ENCODE measurements at regions not wholly inside any gene's neighbourhood (a gene's known extent, or its start where the extent isn't known, plus 50 kb on each side); places are given as distances from the start of the nearest gene placed in this dataset.

DNA sequence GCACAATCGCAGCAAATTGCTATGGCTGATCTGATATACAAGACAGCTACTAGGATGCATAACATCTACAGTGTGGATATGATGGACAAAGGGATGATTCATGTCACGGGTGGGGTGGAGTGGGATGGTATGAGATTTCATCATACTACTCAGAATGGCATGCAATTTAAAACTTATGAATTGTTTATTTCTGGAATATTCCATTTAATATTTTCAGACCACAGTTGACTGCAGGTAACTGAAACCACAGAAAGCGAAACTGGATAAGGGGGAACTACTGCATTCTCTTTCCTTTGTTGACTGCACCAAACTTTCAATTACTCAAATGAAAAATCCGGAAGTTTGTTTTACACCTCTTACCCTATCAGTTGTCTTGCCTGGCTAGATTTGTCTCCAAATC, 94.4 kb upstream of the NEUROD1 start:
- Histone ChIP-seq H3K9me3 (no peaks in the 10 kb centered on the region), H3K27ac (no peak overlapping the region), H3K36me3 (no peaks in the 10 kb centered on the region), H3K4me1 (peaks cover 0 to under 1% (median 0%) of the 10 kb centered on the region in 4 donors), H3K4me3 (no peak overlapping the region), H3K27me3 (no peaks in the 10 kb centered on the region)
- ATAC-seq (ENCODE audit: low FRiP score in 2 of 2) (no peak), DNase-seq (no peak)
- WGBS, 2 donors = 81 to 90% methylated on average over 4 of the region's 4 CpGs
- no peak for TF ChIP-seq POLR2AphosphoS5 (IDR thresholded peaks at IDR 0.05)
- TF ChIP-seq, protein P1, sequence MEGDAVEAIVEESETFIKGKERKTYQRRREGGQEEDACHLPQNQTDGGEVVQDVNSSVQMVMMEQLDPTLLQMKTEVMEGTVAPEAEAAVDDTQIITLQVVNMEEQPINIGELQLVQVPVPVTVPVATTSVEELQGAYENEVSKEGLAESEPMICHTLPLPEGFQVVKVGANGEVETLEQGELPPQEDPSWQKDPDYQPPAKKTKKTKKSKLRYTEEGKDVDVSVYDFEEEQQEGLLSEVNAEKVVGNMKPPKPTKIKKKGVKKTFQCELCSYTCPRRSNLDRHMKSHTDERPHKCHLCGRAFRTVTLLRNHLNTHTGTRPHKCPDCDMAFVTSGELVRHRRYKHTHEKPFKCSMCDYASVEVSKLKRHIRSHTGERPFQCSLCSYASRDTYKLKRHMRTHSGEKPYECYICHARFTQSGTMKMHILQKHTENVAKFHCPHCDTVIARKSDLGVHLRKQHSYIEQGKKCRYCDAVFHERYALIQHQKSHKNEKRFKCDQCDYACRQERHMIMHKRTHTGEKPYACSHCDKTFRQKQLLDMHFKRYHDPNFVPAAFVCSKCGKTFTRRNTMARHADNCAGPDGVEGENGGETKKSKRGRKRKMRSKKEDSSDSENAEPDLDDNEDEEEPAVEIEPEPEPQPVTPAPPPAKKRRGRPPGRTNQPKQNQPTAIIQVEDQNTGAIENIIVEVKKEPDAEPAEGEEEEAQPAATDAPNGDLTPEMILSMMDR (IDR thresholded peaks at IDR 0.05) = no peak
- no peak for TF ChIP-seq POLR2A (IDR thresholded peaks at IDR 0.05)
- TF ChIP-seq EP300 (IDR thresholded peaks at IDR 0.05) = no peak

DNA sequence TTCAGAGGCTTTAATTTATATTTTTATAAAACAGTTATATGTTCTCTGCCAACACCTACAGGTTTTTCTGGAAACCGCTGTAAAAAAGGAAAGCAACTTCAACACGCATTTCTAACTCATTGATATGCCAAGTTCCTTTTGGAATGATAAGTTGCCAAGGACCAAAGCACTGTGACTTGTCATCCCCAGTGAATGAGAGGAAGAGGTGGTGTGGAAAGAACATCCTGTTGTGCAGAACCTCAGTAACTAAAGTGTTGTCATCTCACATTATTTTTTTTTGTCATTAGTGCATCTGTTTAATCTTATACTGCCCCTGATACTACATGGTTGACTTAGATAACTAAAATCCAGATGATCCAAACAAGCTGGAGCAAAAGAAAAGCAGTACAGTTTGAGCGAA, 96.0 kb upstream of the NEUROD1 start:
- DNase-seq (no peak), ATAC-seq (ENCODE audit: low FRiP score in 2 of 2) (no peak)
- no peak overlapping the region for H3K4me3 ChIP-seq
- no peak overlapping the region for H3K27ac ChIP-seq
- no peaks in the 10 kb centered on the region for H3K27me3 ChIP-seq
- TF ChIP-seq POLR2A (IDR thresholded peaks at IDR 0.05) (no peak), EP300 (IDR thresholded peaks at IDR 0.05) (no peak), POLR2AphosphoS5 (IDR thresholded peaks at IDR 0.05) (no peak)
- TF ChIP-seq, protein P1 (IDR thresholded peaks at IDR 0.05) = no peak
- peaks cover 4 to 7% (median 6%) of the 10 kb centered on the region in 4 donors for H3K4me1 ChIP-seq
- WGBS, 2 donors = 67 to 71% methylated on average over 3 of the region's 3 CpGs
- no peaks in the 10 kb centered on the region for H3K36me3 ChIP-seq
- no peaks in the 10 kb centered on the region for H3K9me3 ChIP-seq

DNA sequence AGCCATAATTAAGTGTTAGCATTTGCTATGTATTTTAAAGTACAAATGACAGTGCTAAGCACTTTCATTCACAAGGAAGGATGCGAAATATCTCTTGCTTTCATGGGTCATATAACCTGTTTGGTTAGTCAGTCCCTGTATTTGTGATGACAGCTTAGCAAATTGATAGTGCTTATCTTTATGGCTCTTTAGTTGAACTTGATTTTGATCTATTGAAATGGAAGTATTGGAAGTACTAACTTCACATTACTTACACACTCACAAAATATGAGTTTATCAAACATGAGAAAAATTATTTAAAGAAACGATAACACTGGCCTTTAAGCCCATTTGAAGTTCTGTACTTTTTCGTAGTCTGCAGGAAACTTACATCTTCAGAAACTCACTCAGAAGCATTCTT, 97.4 kb upstream of the NEUROD1 start:
- no peak overlapping the region for H3K27ac ChIP-seq
- H3K36me3 ChIP-seq = no peaks in the 10 kb centered on the region
- DNase-seq (no peak), ATAC-seq (ENCODE audit: low FRiP score in 2 of 2) (no peak)
- H3K9me3 ChIP-seq = no peaks in the 10 kb centered on the region
- no peak overlapping the region for H3K4me3 ChIP-seq
- TF ChIP-seq EP300 (IDR thresholded peaks at IDR 0.05) (no peak), POLR2A (IDR thresholded peaks at IDR 0.05) (no peak), POLR2AphosphoS5 (IDR thresholded peaks at IDR 0.05) (no peak)
- TF ChIP-seq, protein P1 (IDR thresholded peaks at IDR 0.05) = no peak
- 79 to 84% methylated on average over 3 of the region's 3 CpGs for WGBS, 2 donors
- H3K27me3 ChIP-seq = no peaks in the 10 kb centered on the region
- H3K4me1 ChIP-seq = peaks cover 4 to 7% (median 6%) of the 10 kb centered on the region in 4 donors

DNA sequence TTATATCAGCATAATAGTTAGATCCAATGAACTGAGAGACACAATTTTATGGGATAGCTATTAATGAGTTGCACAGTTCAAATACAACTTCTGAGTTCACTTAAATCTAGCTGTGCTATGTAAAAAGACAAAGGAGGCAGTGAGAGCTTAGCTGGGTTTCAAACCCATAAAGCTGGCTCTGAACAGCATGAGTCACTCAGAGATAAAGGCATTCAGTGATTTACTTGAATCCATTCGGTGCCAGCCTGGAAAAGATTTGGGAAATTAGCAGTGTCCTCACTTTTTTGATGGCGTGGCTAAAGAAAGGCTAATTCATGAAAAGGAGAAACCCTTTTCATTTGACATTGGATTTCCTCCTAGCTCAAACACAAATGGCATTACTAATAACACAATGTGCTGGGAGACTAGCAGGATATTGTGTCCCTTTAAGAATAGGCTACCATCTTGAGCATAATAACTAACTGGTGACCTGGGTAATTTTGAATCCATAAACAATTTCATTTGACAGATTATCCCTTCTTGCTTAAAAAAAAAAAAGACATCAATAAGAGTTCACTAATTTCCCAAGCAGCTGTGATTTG, 98.4 kb upstream of the NEUROD1 start:
- Histone ChIP-seq H3K36me3 (no peaks in the 10 kb centered on the region), H3K27ac (no peak overlapping the region), H3K27me3 (no peaks in the 10 kb centered on the region), H3K4me1 (peaks cover 4 to 7% (median 6%) of the 10 kb centered on the region in 4 donors), H3K4me3 (no peak overlapping the region), H3K9me3 (no peaks in the 10 kb centered on the region)
- 82% methylated on average over 2 of the region's 2 CpGs for WGBS, 2 donors
- DNase-seq (no peak), ATAC-seq (ENCODE audit: low FRiP score in 2 of 2) (no peak)
- TF ChIP-seq EP300 (IDR thresholded peaks at IDR 0.05) (no peak), POLR2AphosphoS5 (IDR thresholded peaks at IDR 0.05) (no peak), POLR2A (IDR thresholded peaks at IDR 0.05) (no peak)
- TF ChIP-seq, protein P1 (IDR thresholded peaks at IDR 0.05) = no peak

Data from upper lobe of left lung (tissue), 6 donors.